ENCODE measurements at regions not wholly inside any gene's neighbourhood (a gene's known extent, or its start where the extent isn't known, plus 50 kb on each side); places are given as distances from the start of the nearest gene placed in this dataset.

DNA sequence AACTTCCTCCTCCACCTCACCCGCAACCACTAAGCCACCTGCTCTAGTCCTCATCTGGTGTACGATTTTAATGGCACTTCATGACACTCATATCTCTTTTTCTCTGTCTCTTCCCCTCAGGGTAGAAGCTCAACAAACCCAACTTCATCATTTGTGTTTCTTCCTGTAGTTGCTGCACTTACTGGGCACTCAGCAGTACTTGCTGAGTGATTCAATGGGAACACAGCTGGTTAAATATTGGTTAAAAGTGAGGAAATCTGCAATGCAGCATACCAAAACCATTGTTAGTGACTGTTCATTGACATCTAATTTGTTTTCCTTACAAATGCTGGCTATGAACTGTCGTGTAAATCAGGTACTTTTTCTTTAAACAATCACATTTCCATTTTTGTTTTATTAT is 541.1 kb upstream of the PRMT6 start:
- Histone ChIP-seq H3K9me3 (ENCODE audit: control insufficient read depth in 2 of 2, low read length in 2 of 2) (no peaks in the 10 kb centered on the region), H3K4me1 (ENCODE audit: control insufficient read depth, insufficient read depth, low read length) (no peaks in the 10 kb centered on the region), H3K27me3 (ENCODE audit: control insufficient read depth in 1 of 2, insufficient read depth in 2 of 2, low read length in 2 of 2) (no peaks in the 10 kb centered on the region), H3K9ac (ENCODE audit: low read length in 2 of 2) (no peak overlapping the region), H3K4me3 (ENCODE audit: low read length in 2 of 2) (no peak overlapping the region), H3K36me3 (ENCODE audit: control insufficient read depth in 2 of 2, insufficient read depth in 2 of 2, low read length in 2 of 2) (no peaks in the 10 kb centered on the region), H3K27ac (ENCODE audit: low read length) (no peak overlapping the region)

DNA sequence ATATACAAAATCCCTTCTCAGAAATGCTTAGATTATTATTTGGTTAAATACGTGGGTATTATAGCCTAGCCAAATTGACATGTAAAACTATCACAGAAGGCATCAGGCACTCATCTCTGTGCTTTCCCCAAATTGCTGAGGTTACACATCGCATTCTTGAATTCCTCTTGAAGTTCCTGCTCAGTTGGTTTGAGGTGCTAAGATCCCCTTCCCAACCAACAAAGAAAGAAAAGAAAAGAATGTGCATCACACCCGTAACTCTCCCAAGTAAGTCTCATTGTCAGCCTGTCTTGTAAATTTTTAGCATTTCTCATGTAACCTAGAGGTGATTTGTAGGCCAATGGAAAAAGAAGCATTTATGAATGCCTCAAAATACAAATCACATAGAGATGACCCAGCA is 539.2 kb upstream of the PRMT6 start:
- Histone ChIP-seq H3K27ac (ENCODE audit: low read length) (no peak overlapping the region), H3K9ac (ENCODE audit: low read length in 2 of 2) (no peak overlapping the region), H3K36me3 (ENCODE audit: control insufficient read depth in 2 of 2, insufficient read depth in 2 of 2, low read length in 2 of 2) (no peaks in the 10 kb centered on the region), H3K27me3 (ENCODE audit: control insufficient read depth in 1 of 2, insufficient read depth in 2 of 2, low read length in 2 of 2) (no peaks in the 10 kb centered on the region), H3K4me3 (ENCODE audit: low read length in 2 of 2) (no peak overlapping the region), H3K4me1 (ENCODE audit: control insufficient read depth, insufficient read depth, low read length) (no peaks in the 10 kb centered on the region), H3K9me3 (ENCODE audit: control insufficient read depth in 2 of 2, low read length in 2 of 2) (no peaks in the 10 kb centered on the region)

- Histone ChIP-seq H3K27ac (ENCODE audit: low read length) (no peak overlapping the region), H3K9me3 (ENCODE audit: control insufficient read depth in 2 of 2, low read length in 2 of 2) (no peaks in the 10 kb centered on the region), H3K4me1 (ENCODE audit: control insufficient read depth, insufficient read depth, low read length) (no peaks in the 10 kb centered on the region), H3K27me3 (ENCODE audit: control insufficient read depth in 1 of 2, insufficient read depth in 2 of 2, low read length in 2 of 2) (no peaks in the 10 kb centered on the region), H3K9ac (ENCODE audit: low read length in 2 of 2) (no peak overlapping the region), H3K36me3 (ENCODE audit: control insufficient read depth in 2 of 2, insufficient read depth in 2 of 2, low read length in 2 of 2) (no peaks in the 10 kb centered on the region), H3K4me3 (ENCODE audit: low read length in 2 of 2) (no peak overlapping the region)
Observed at GRCh38 chr1:106523497-106523896, 533.0 kb upstream of the PRMT6 start.

- Histone ChIP-seq H3K9ac (ENCODE audit: low read length in 2 of 2) (no peak overlapping the region), H3K4me1 (ENCODE audit: control insufficient read depth, insufficient read depth, low read length) (no peaks in the 10 kb centered on the region), H3K27ac (ENCODE audit: low read length) (no peak overlapping the region), H3K9me3 (ENCODE audit: control insufficient read depth in 2 of 2, low read length in 2 of 2) (no peaks in the 10 kb centered on the region), H3K4me3 (ENCODE audit: low read length in 2 of 2) (no peak overlapping the region), H3K27me3 (ENCODE audit: control insufficient read depth in 1 of 2, insufficient read depth in 2 of 2, low read length in 2 of 2) (no peaks in the 10 kb centered on the region), H3K36me3 (ENCODE audit: control insufficient read depth in 2 of 2, insufficient read depth in 2 of 2, low read length in 2 of 2) (no peaks in the 10 kb centered on the region)
Observed at GRCh38 chr1:106524631-106525030, 531.8 kb upstream of the PRMT6 start.

DNA sequence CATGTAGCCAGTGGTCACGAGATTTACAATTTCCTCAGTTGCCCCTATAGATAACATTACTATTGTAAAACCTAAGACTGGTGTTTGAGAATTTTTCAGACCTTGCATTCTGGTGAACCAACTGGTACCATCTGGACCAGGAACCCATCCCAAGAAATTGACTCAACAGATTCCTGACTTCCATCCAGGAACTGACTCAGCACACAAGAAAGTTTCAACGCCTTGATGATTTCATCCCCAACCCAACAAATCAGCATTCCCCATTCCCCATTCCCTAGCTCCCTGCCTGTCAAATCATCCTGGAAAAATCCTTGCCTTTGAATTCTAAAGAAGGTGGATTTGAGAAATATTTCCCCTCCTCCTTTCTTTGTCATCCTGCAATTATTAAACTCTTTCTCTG is 529.8 kb upstream of the PRMT6 start:
- Histone ChIP-seq H3K4me1 (ENCODE audit: control insufficient read depth, insufficient read depth, low read length) (no peaks in the 10 kb centered on the region), H3K9ac (ENCODE audit: low read length in 2 of 2) (no peak overlapping the region), H3K27me3 (ENCODE audit: control insufficient read depth in 1 of 2, insufficient read depth in 2 of 2, low read length in 2 of 2) (no peaks in the 10 kb centered on the region), H3K36me3 (ENCODE audit: control insufficient read depth in 2 of 2, insufficient read depth in 2 of 2, low read length in 2 of 2) (no peaks in the 10 kb centered on the region), H3K4me3 (ENCODE audit: low read length in 2 of 2) (no peak overlapping the region), H3K27ac (ENCODE audit: low read length) (no peak overlapping the region), H3K9me3 (ENCODE audit: control insufficient read depth in 2 of 2, low read length in 2 of 2) (no peaks in the 10 kb centered on the region)

DNA sequence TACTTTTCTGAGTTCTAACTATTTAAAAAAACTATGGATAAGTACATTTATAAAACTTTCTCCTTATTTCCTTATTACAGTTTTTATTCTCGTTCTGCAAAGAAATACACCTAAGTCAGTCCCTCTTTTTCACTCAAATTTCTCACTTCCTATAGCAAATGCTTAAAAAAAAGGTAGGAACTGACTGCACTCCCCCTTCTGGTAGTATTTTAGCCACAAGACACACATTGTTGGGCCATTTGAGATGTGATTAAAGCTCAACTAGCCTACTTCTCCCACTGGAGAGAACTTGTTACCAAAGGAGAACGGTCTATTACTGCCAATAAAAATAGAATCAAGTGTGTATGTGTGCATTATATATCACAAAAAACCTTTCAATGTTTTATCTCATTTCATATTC is 521.9 kb upstream of the PRMT6 start:
- Histone ChIP-seq H3K27ac (ENCODE audit: low read length) (no peak overlapping the region), H3K9me3 (ENCODE audit: control insufficient read depth in 2 of 2, low read length in 2 of 2) (peaks cover 0 to 3% of the 10 kb centered on the region in 2 donors), H3K4me1 (ENCODE audit: control insufficient read depth, insufficient read depth, low read length) (no peaks in the 10 kb centered on the region), H3K27me3 (ENCODE audit: control insufficient read depth in 1 of 2, insufficient read depth in 2 of 2, low read length in 2 of 2) (no peaks in the 10 kb centered on the region), H3K4me3 (ENCODE audit: low read length in 2 of 2) (no peak overlapping the region), H3K36me3 (ENCODE audit: control insufficient read depth in 2 of 2, insufficient read depth in 2 of 2, low read length in 2 of 2) (no peaks in the 10 kb centered on the region), H3K9ac (ENCODE audit: low read length in 2 of 2) (no peak overlapping the region)

GRCh38 chr1:106536741-106537140 is 519.7 kb upstream of the PRMT6 start:
- no peak overlapping the region for H3K4me3 ChIP-seq (ENCODE audit: low read length in 2 of 2)
- no peaks in the 10 kb centered on the region for H3K4me1 ChIP-seq (ENCODE audit: control insufficient read depth, insufficient read depth, low read length)
- no peaks in the 10 kb centered on the region for H3K36me3 ChIP-seq (ENCODE audit: control insufficient read depth in 2 of 2, insufficient read depth in 2 of 2, low read length in 2 of 2)
- H3K9me3 ChIP-seq (ENCODE audit: control insufficient read depth in 2 of 2, low read length in 2 of 2): peaks cover 2 to 3% of the 10 kb centered on the region in 2 donors
- no peak overlapping the region for H3K27ac ChIP-seq (ENCODE audit: low read length)
- no peaks in the 10 kb centered on the region for H3K27me3 ChIP-seq (ENCODE audit: control insufficient read depth in 1 of 2, insufficient read depth in 2 of 2, low read length in 2 of 2)
- no peak overlapping the region for H3K9ac ChIP-seq (ENCODE audit: low read length in 2 of 2)

DNA sequence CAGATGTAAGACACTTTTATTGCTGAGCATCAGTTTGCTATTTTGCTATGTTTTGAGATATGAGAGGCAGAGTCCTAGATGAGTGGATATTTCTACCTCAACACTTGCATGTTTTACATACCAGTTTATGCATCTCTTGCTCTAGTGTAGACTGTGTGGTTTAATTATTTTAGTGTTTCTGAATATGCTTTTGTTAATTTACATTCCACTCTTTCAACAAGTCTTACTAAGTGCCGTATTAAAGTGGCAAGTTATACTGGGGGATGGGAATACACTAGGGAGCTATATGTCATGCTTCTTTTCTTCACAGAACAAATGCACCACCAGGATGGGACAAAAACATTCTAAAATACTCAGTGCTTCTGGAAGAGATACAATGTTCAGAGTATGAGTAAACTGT is 507.7 kb upstream of the PRMT6 start:
- Histone ChIP-seq H3K9me3 (ENCODE audit: control insufficient read depth in 2 of 2, low read length in 2 of 2) (peaks cover 0 to 3% of the 10 kb centered on the region in 2 donors), H3K4me1 (ENCODE audit: control insufficient read depth, insufficient read depth, low read length) (no peaks in the 10 kb centered on the region), H3K4me3 (ENCODE audit: low read length in 2 of 2) (no peak overlapping the region), H3K27me3 (ENCODE audit: control insufficient read depth in 1 of 2, insufficient read depth in 2 of 2, low read length in 2 of 2) (no peaks in the 10 kb centered on the region), H3K36me3 (ENCODE audit: control insufficient read depth in 2 of 2, insufficient read depth in 2 of 2, low read length in 2 of 2) (no peaks in the 10 kb centered on the region), H3K27ac (ENCODE audit: low read length) (no peak overlapping the region), H3K9ac (ENCODE audit: low read length in 2 of 2) (no peak overlapping the region)

- Histone ChIP-seq H3K4me1 (ENCODE audit: control insufficient read depth, insufficient read depth, low read length) (no peaks in the 10 kb centered on the region), H3K27ac (ENCODE audit: low read length) (no peak overlapping the region)
Observed at GRCh38 chr1:106554294-106554693, 502.2 kb upstream of the PRMT6 start.

GRCh38 chr1:106555571-106555970 is 500.9 kb upstream of the PRMT6 start:
- Histone ChIP-seq H3K9ac (ENCODE audit: low read length in 2 of 2) (no peak overlapping the region), H3K4me1 (ENCODE audit: control insufficient read depth, insufficient read depth, low read length) (no peaks in the 10 kb centered on the region), H3K9me3 (ENCODE audit: control insufficient read depth in 2 of 2, low read length in 2 of 2) (peaks cover 0 to 3% of the 10 kb centered on the region in 2 donors), H3K27ac (ENCODE audit: low read length) (no peak overlapping the region), H3K4me3 (ENCODE audit: low read length in 2 of 2) (no peak overlapping the region), H3K27me3 (ENCODE audit: control insufficient read depth in 1 of 2, insufficient read depth in 2 of 2, low read length in 2 of 2) (no peaks in the 10 kb centered on the region), H3K36me3 (ENCODE audit: control insufficient read depth in 2 of 2, insufficient read depth in 2 of 2, low read length in 2 of 2) (no peaks in the 10 kb centered on the region)

More at GRCh38 chr1:106554294-106554693, 502.2 kb upstream of the PRMT6 start:
- Histone ChIP-seq H3K9ac (ENCODE audit: low read length in 2 of 2) (no peak overlapping the region), H3K36me3 (ENCODE audit: control insufficient read depth in 2 of 2, insufficient read depth in 2 of 2, low read length in 2 of 2) (no peaks in the 10 kb centered on the region), H3K27me3 (ENCODE audit: control insufficient read depth in 1 of 2, insufficient read depth in 2 of 2, low read length in 2 of 2) (no peaks in the 10 kb centered on the region), H3K4me3 (ENCODE audit: low read length in 2 of 2) (no peak overlapping the region), H3K9me3 (ENCODE audit: control insufficient read depth in 2 of 2, low read length in 2 of 2) (peaks cover 0 to 3% of the 10 kb centered on the region in 2 donors)

GRCh38 chr1:106564192-106564591 is 492.3 kb upstream of the PRMT6 start:
- no peaks in the 10 kb centered on the region for H3K4me1 ChIP-seq (ENCODE audit: control insufficient read depth, insufficient read depth, low read length)
- H3K36me3 ChIP-seq (ENCODE audit: control insufficient read depth in 2 of 2, insufficient read depth in 2 of 2, low read length in 2 of 2): no peaks in the 10 kb centered on the region
- no peaks in the 10 kb centered on the region for H3K27me3 ChIP-seq (ENCODE audit: control insufficient read depth in 1 of 2, insufficient read depth in 2 of 2, low read length in 2 of 2)
- H3K9me3 ChIP-seq (ENCODE audit: control insufficient read depth in 2 of 2, low read length in 2 of 2): no peaks in the 10 kb centered on the region
- H3K4me3 ChIP-seq (ENCODE audit: low read length in 2 of 2): no peak overlapping the region
- no peak overlapping the region for H3K9ac ChIP-seq (ENCODE audit: low read length in 2 of 2)
- H3K27ac ChIP-seq (ENCODE audit: low read length): no peak overlapping the region

Measured in stomach smooth muscle (tissue), 2 donors.